ENCODE measurements at regions not wholly inside any gene's neighbourhood (a gene's known extent, or its start where the extent isn't known, plus 50 kb on each side); places are given as distances from the start of the nearest gene placed in this dataset.

DNA sequence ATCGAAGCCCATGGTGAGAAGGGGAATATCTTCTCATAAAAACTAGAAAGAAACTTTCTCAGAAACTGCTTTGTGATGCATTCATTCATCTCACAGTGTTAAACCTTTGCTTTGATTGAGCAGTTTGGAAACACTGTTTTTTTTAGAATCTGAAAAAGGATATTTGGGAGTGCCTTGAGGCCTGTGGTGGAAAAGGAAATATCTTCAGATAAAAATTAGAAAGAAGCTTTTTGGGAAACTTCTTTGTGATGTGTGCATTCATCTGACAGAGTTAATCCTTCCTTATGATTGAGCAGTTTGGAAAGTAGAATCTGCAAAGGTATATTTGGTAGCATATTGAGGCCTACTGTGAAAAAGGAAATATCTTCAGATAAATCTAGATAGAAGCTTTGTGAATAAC, 1594.9 kb downstream of the UQCRFS1 start:
- DNase-seq, result no peak

DNA sequence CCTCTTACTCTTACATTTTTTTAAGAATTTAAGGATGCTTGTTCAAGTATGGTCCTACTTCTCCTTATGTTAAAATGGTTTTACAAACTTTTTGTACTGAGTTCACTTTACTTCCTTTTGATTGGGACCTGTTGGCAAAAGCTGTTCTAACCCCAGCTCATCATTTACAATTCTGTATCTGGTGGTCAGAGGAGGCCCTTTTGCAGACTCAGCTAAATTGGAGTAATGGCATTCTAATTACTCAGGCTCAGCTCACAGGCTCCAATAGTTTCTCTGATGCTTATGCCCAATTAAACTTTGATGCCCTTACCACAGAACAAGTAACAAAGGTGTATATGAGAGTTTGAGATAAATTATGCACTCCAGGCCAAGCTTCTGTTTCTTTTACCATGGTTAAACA, 1632.0 kb downstream of the UQCRFS1 start:
- DNase-seq, result no peak

All from activated CD4-positive, alpha-beta T cell treated with anti-CD3 and anti-CD28 coated beads, Interleukin-10, Interleukin-2, amounts not matched to agents 100 ng/mL and 50 ng/mL, durations not matched to agents 16 hours and 8 hours (primary cell).